Thyroid gland (tissue), 4 donors: ENCODE measurements at regions not wholly inside any gene's neighbourhood (a gene's known extent, or its start where the extent isn't known, plus 50 kb on each side); places are given as distances from the start of the nearest gene placed in this dataset.

Experiments
- POLR2A ChIP-seq, 2 donors: fragments of 450-650 bp; IDR thresholded peaks; one replicate each; pipeline ENCODE4 v1.6.1; 2017; ENCODE audit warnings: antibody characterized with exemption in 2 of 2, mild to moderate bottlenecking in 2 of 2, moderate library complexity in 1 of 2
- TF ChIP-seq, protein P1 (sequence below), 6 experiments: fragments of 200-600 bp in 3 of 6; fragments of 450-650 bp in 3 of 6; sonication (generic) in 3 of 6; IDR thresholded peaks; one replicate each; pipeline ENCODE4 v1.5.1; 2016 to 2019; ENCODE audit warnings: antibody characterized with exemption in 6 of 6, mild to moderate bottlenecking in 2 of 6, inconsistent platforms in 1 of 6, moderate library complexity in 1 of 6

DNA sequence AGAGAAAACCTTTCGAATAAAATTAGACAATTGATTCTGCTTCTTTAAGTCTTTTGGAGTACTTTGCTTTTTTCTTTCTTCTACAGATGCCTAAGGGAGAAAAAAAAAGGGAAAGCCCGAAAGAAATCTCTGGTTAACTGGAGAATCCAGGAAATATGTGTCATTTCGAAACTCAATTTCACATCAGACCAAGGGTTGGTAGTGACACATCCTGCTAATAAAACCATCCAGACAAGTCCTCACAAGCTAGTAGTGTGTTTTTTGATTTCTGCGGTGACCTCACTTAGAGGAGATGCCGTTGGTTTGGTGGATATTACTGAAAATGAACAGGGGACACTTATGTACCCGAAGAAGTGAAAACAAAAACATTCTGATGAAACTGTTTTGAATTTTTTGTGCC lies 726.5 kb upstream of the ADAMTS5 start:
- TF ChIP-seq POLR2A (IDR thresholded peaks at IDR 0.05), result no peak
- TF ChIP-seq, protein P1, sequence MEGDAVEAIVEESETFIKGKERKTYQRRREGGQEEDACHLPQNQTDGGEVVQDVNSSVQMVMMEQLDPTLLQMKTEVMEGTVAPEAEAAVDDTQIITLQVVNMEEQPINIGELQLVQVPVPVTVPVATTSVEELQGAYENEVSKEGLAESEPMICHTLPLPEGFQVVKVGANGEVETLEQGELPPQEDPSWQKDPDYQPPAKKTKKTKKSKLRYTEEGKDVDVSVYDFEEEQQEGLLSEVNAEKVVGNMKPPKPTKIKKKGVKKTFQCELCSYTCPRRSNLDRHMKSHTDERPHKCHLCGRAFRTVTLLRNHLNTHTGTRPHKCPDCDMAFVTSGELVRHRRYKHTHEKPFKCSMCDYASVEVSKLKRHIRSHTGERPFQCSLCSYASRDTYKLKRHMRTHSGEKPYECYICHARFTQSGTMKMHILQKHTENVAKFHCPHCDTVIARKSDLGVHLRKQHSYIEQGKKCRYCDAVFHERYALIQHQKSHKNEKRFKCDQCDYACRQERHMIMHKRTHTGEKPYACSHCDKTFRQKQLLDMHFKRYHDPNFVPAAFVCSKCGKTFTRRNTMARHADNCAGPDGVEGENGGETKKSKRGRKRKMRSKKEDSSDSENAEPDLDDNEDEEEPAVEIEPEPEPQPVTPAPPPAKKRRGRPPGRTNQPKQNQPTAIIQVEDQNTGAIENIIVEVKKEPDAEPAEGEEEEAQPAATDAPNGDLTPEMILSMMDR (IDR thresholded peaks at IDR 0.05), result no peak
